ENCODE measurements at regions not wholly inside any gene's neighbourhood (a gene's known extent, or its start where the extent isn't known, plus 50 kb on each side); places are given as distances from the start of the nearest gene placed in this dataset.

GRCh38 chr5:135095871-135096270, 61.8 kb upstream of the PITX1 start:
- TF ChIP-seq EP300 (IDR thresholded peaks at IDR 0.05; ENCODE audit: low read depth) (no peak), POLR2AphosphoS5 (IDR thresholded peaks at IDR 0.05) (no peak)
- TF ChIP-seq, protein P1, sequence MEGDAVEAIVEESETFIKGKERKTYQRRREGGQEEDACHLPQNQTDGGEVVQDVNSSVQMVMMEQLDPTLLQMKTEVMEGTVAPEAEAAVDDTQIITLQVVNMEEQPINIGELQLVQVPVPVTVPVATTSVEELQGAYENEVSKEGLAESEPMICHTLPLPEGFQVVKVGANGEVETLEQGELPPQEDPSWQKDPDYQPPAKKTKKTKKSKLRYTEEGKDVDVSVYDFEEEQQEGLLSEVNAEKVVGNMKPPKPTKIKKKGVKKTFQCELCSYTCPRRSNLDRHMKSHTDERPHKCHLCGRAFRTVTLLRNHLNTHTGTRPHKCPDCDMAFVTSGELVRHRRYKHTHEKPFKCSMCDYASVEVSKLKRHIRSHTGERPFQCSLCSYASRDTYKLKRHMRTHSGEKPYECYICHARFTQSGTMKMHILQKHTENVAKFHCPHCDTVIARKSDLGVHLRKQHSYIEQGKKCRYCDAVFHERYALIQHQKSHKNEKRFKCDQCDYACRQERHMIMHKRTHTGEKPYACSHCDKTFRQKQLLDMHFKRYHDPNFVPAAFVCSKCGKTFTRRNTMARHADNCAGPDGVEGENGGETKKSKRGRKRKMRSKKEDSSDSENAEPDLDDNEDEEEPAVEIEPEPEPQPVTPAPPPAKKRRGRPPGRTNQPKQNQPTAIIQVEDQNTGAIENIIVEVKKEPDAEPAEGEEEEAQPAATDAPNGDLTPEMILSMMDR (IDR thresholded peaks at IDR 0.05) = no peak
